K562 (cell line): ENCODE measurements at regions not wholly inside any gene's neighbourhood (a gene's known extent, or its start where the extent isn't known, plus 50 kb on each side); places are given as distances from the start of the nearest gene placed in this dataset.

Experiments
- ATAC-seq: fragments of 200-7000 bp; cut with Tn5 transposase; 3 replicates; pipeline ENCODE4 v1.9.1; 2020; ENCODE audit warnings: moderate library complexity
- BruUV-seq: library from RNA; stranded (reverse); fragments of 400-500 nt; replicated peaks from 2 replicates; lab custom pipeline; 2021; lab: Mats Ljungman, UMichigan
- CTCF ChIA-PET: fragments of 300-600 bp; formaldehyde crosslinking; extraction: SDS; loops from one replicate; lab custom pipeline; 2021; ENCODE audit warnings: low intra/inter-chr PET ratio; lab: Yijun Ruan, JAX
- POLR2A ChIA-PET: fragments of 300-600, 350-650 bp; sonication (Branson Sonifier 250); formaldehyde crosslinking; extraction: SDS; loops from one replicate; lab custom pipeline; 2021; ENCODE audit warnings: antibody characterized with exemption, inconsistent platforms; lab: Yijun Ruan, JAX
- DNase-seq, 4 experiments: peaks; one replicate each; pipeline versions ENCODE4 v3.0.0 to v3.0.0-alpha.2; 2011 to 2018; ENCODE audit warnings: low spot score in 3 of 4, mixed read lengths in 3 of 4; ENCODE audit errors: extremely low read depth in 1 of 4
- FAIRE-seq: peaks from 2 replicates; lab custom pipeline; 2011; peaks lifted over from hg19 to GRCh38; lab: Jason Lieb, UNC
- H2AFZ ChIP-seq: 2 replicates; pipeline ENCODE4 v1.6.0; 2011; ENCODE audit warnings: low read depth, low read length, control low read depth, inconsistent platforms
- H3K27ac ChIP-seq: fragments of 200-600 bp; 3 replicates; pipeline ENCODE4 v1.8.0; 2011; ENCODE audit warnings: low read depth, mild to moderate bottlenecking, control low read depth, inconsistent platforms, low read length, moderate library complexity, mixed read lengths; ENCODE audit errors: extremely low read depth
- H3K27me3 ChIP-seq, 2 experiments: fragments of 300-600 bp in 1 of 2; 2 replicates in 1 of 2; 3 replicates in 1 of 2; pipeline versions ENCODE4 v1.6.0 to v1.8.0; 2011; ENCODE audit warnings: inconsistent platforms in 2 of 2, low read length in 2 of 2, mild to moderate bottlenecking in 1 of 2, mixed read lengths in 1 of 2, moderate library complexity in 1 of 2; ENCODE audit not compliant: control insufficient read depth in 2 of 2, insufficient read depth in 2 of 2
- H3K36me3 ChIP-seq: fragments of 300-600 bp; 3 replicates; pipeline ENCODE4 v1.8.0; 2011; ENCODE audit warnings: mild to moderate bottlenecking, low read length, inconsistent platforms; ENCODE audit not compliant: control insufficient read depth, insufficient read depth
- H3K4me1 ChIP-seq, 2 experiments: fragments of 200-600 bp in 1 of 2; replicated peaks in 1 of 2; 2 replicates in 1 of 2; 3 replicates in 1 of 2; pipeline versions ENCODE4 v1.5.1 to v1.8.0; 2011; ENCODE audit warnings: inconsistent platforms in 2 of 2, low read length in 2 of 2, mild to moderate bottlenecking in 1 of 2, mixed read lengths in 1 of 2, moderate library complexity in 1 of 2; ENCODE audit not compliant: control insufficient read depth in 2 of 2, insufficient read depth in 2 of 2
- H3K4me2 ChIP-seq: 2 replicates; pipeline ENCODE4 v1.6.1; 2011; ENCODE audit warnings: low read length, control low read depth, inconsistent platforms, mixed read lengths; ENCODE audit not compliant: insufficient read depth
- H3K4me3 ChIP-seq: fragments of 200-600 bp; sonication (generic), shearing (Covaris generic); 2 replicates; pipeline ENCODE4 v1.5.1; 2016; ENCODE audit warnings: control low read depth, inconsistent platforms
- H3K79me2 ChIP-seq: fragments of 200-600 bp; 3 replicates; pipeline ENCODE4 v1.8.0; 2011; ENCODE audit warnings: low read length, inconsistent platforms; ENCODE audit not compliant: control insufficient read depth, insufficient read depth
- H3K9ac ChIP-seq, 2 experiments: 2 replicates each; pipeline versions ENCODE4 v1.6.0 to v1.6.1; 2011; ENCODE audit warnings: low read depth in 2 of 2, low read length in 2 of 2, control low read depth in 1 of 2, inconsistent platforms in 1 of 2, mild to moderate bottlenecking in 1 of 2, mixed read lengths in 1 of 2; ENCODE audit not compliant: insufficient read depth in 1 of 2
- H3K9me1 ChIP-seq: one replicate; pipeline ENCODE4 v1.6.0; 2011; ENCODE audit warnings: inconsistent platforms, mild to moderate bottlenecking, low read length, moderate library complexity; ENCODE audit not compliant: control insufficient read depth, insufficient read depth
- H3K9me3 ChIP-seq: replicated peaks from 2 replicates; pipeline ENCODE4 v1.5.1; 2011; ENCODE audit warnings: low read depth, low read length, inconsistent platforms; ENCODE audit not compliant: control insufficient read depth, insufficient read depth
- H4K20me1 ChIP-seq: replicated peaks from 2 replicates; pipeline ENCODE4 v1.6.1; 2011; ENCODE audit warnings: low read length, inconsistent platforms, mixed read lengths; ENCODE audit not compliant: control insufficient read depth, insufficient read depth
- ID3 ChIP-seq, 2 experiments: fragments of 250-450 bp in 1 of 2; fragments of 450-650 bp in 1 of 2; sonication (Bioruptor Pico) in 1 of 2; IDR thresholded peaks; 2 replicates each; pipeline versions ENCODE4 v1.6.1 to v1.8.0; 2016 to 2021; ENCODE audit warnings: mild to moderate bottlenecking in 2 of 2, moderate library complexity in 2 of 2, missing compliant biosample characterization in 1 of 2, missing genetic modification characterization in 1 of 2
- MED1 ChIP-seq: sonication (generic); formaldehyde crosslinking; IDR thresholded peaks from 2 replicates; pipeline ENCODE4 v1.8.1; 2023; ENCODE audit warnings: missing genetic modification reagents, borderline replicate concordance
- POLR2A ChIP-seq: fragments of 450-650 bp; conservative IDR thresholded peaks from 2 replicates; pipeline ENCODE4 v1.6.1; 2016
- RBBP5 ChIP-seq: fragments of 200-600 bp; sonication (generic); IDR thresholded peaks from 2 replicates; pipeline ENCODE4 v1.6.1; 2012; ENCODE audit warnings: borderline replicate concordance, mild to moderate bottlenecking, low read length, control low read depth, inconsistent platforms; ENCODE audit not compliant: insufficient read depth, poor library complexity, severe bottlenecking
- RFX5 ChIP-seq: IDR thresholded peaks from 2 replicates; pipeline ENCODE4 v1.6.1; 2011; ENCODE audit warnings: low read depth, mild to moderate bottlenecking, improper control_type of control experiment, low read length
- XRCC4 ChIP-seq: IDR thresholded peaks from one replicate; pipeline ENCODE4 v1.6.1; 2011; ENCODE audit not compliant: insufficient read depth, insufficient read length; ENCODE audit errors: extremely low read depth
- ZBTB26 ChIP-seq: fragments of 450-650 bp; formaldehyde crosslinking; IDR thresholded peaks from 2 replicates; pipeline ENCODE4 v1.4.0; 2022; ENCODE audit warnings: missing genetic modification characterization
- in situ Hi-C: fragments of 300-500 bp; cut with MboI; formaldehyde crosslinking; loops from 4 replicates; pipeline ENCODE4 v1.15.0; 2018; ENCODE audit warnings: inconsistent platforms, mixed read lengths
- intact Hi-C: fragments of 100-400 bp; cut with micrococcal nuclease; formaldehyde crosslinking; loops from 2 replicates; pipeline ENCODE4 v1.14.2; 2022

GRCh38 chrX:7330556-7330955 lies 182.6 kb upstream of the PUDP start:
- H3K27ac ChIP-seq = no peak overlapping the region
- H3K4me3 ChIP-seq = no peak overlapping the region
- H3K27me3 ChIP-seq = no peaks in the 10 kb centered on the region
- H3K9ac ChIP-seq = no peak overlapping the region
- ChIA-PET POLR2A (interaction anchor here (0.6 to 0.8 kb wide), 2 partner anchors 42 to 876 kb away, joined by 3 read pairs; no protein-coding TSS in a partner anchor), CTCF (no interaction called here)
- H3K9me3 ChIP-seq = no peaks in the 10 kb centered on the region
- no peaks in the 10 kb centered on the region for H3K79me2 ChIP-seq
- no peaks in the 10 kb centered on the region for H3K9me1 ChIP-seq
- H2AFZ ChIP-seq = no peak overlapping the region
- no peak for ATAC-seq
- no peak for DNase-seq
- H3K4me1 ChIP-seq = no peaks in the 10 kb centered on the region
- FAIRE-seq = no peak
- no peak for TF ChIP-seq RFX5
- TF ChIP-seq RBBP5 = no peak
- TF ChIP-seq ZBTB26 (CRISPR knock-in tag) = no peak
- no peak for TF ChIP-seq XRCC4
- no peak for TF ChIP-seq POLR2A
- no peak for TF ChIP-seq ID3 (CRISPR knock-in tag; IDR thresholded peaks at IDR 0.05)
- TF ChIP-seq ID3 (tag; IDR thresholded peaks at IDR 0.05) = no peak
- TF ChIP-seq MED1 (CRISPR knock-in tag) = no peak
- TF ChIP-seq, all 486 proteins: peak for 0
- Histone ChIP-seq H3K36me3 (no peaks in the 10 kb centered on the region), H3K4me2 (no peak overlapping the region), H4K20me1 (no peaks in the 10 kb centered on the region)
- intact Hi-C loops = no loop called here
- in situ Hi-C loops = no loop called here
- no TSS peak for BruUV-seq
